H1 (cell line): ENCODE measurements at regions not wholly inside any gene's neighbourhood (a gene's known extent, or its start where the extent isn't known, plus 50 kb on each side); places are given as distances from the start of the nearest gene placed in this dataset.

Experiments used
- BRCA1 ChIP-seq: IDR thresholded peaks from 2 replicates; pipeline ENCODE4 v1.6.1; 2012; ENCODE audit warnings: low read depth, low read length, improper control_type of control experiment
- CHD7 ChIP-seq: fragments of 300-600 bp; sonication (generic); IDR thresholded peaks from 2 replicates; pipeline ENCODE4 v1.7.1; 2012; ENCODE audit warnings: low read length, moderate library complexity, mild to moderate bottlenecking, inconsistent platforms; ENCODE audit not compliant: insufficient replicate concordance
- CTBP2 ChIP-seq: IDR thresholded peaks from 2 replicates; pipeline ENCODE4 v1.7.0; 2011; ENCODE audit warnings: borderline replicate concordance, mild to moderate bottlenecking, moderate library complexity, mixed read lengths, low read length; ENCODE audit not compliant: insufficient read depth, insufficient read length
- FOSL1 ChIP-seq: IDR thresholded peaks from 2 replicates; pipeline ENCODE4 v1.6.1; 2011; ENCODE audit warnings: mild to moderate bottlenecking, low read depth, low read length, moderate library complexity; ENCODE audit not compliant: insufficient read depth
- USF2 ChIP-seq: IDR thresholded peaks from 2 replicates; pipeline ENCODE4 v1.6.1; 2011; ENCODE audit warnings: low read length, improper control_type of control experiment
- YY1 ChIP-seq: IDR thresholded peaks from 2 replicates; pipeline ENCODE4 v1.6.1; 2011; ENCODE audit warnings: low read depth, mild to moderate bottlenecking, low read length

- TF ChIP-seq CHD7 (no peak), BRCA1 (no peak), USF2 (no peak), CTBP2 (no peak), YY1 (no peak), FOSL1 (no peak)
Measured at GRCh38 chr6:16884526-16884925, 123.3 kb upstream of the ATXN1 start (continued).
